ENCODE measurements at regions not wholly inside any gene's neighbourhood (a gene's known extent, or its start where the extent isn't known, plus 50 kb on each side); places are given as distances from the start of the nearest gene placed in this dataset.

DNA sequence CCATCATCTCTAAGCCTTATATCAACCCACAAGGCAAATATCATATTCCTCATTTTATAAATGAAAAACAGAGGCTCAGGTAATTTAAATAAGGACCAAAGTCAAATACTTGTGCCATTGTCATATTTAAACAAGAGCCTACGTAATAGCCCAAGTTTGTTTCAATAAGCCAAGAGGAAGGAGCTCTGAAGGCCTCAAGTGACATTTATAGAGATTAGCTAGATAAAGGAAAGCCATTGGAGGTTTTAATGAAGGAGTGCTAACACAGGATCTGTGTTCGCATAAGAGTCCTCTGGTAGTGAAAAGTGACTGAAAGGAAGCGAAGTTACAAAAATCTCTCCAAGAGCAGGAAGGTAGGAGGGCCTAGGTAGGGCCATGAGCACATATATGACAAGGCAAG lies 384.9 kb upstream of the NOCT start:
- no peak overlapping the region for H3K56ac ChIP-seq (ENCODE audit: extremely low read depth, insufficient read depth, low read length)
- H3K4me1 ChIP-seq (ENCODE audit: control insufficient read depth, insufficient read depth, low read length), result no peaks in the 10 kb centered on the region
- intact Hi-C loops (cut with micrococcal nuclease), result no loop called here
- no peak overlapping the region for H3K27ac ChIP-seq (ENCODE audit: insufficient read depth, low read length)
- H3K4me3 ChIP-seq (ENCODE audit: insufficient read depth, low read depth, low read length), result no peak overlapping the region
- no peaks in the 10 kb centered on the region for H3K9me3 ChIP-seq (ENCODE audit: control insufficient read depth, insufficient read depth, low read length)
- no peaks in the 10 kb centered on the region for H4K20me1 ChIP-seq (ENCODE audit: insufficient read depth, low read length)
- dilution Hi-C loops (cut with HindIII; ENCODE audit: low sequenced_read_pairs, unreplicated experiment), result no loop called here
- TF ChIP-seq RFX5 (IDR thresholded peaks at IDR 0.05; ENCODE audit: low read depth, low read length) (no peak), POLR2A (IDR thresholded peaks at IDR 0.05; ENCODE audit: low read depth, low read length) (no peak), CEBPB (IDR thresholded peaks at IDR 0.05; ENCODE audit: low read depth, low read length) (no peak), NFE2L2 (IDR thresholded peaks at IDR 0.05; ENCODE audit: low read depth, low read length) (no peak), RCOR1 (IDR thresholded peaks at IDR 0.05; ENCODE audit: insufficient replicate concordance, low read length) (no peak), RAD21 (IDR thresholded peaks at IDR 0.05; ENCODE audit: low read length) (no peak), MAZ (IDR thresholded peaks at IDR 0.05; ENCODE audit: borderline replicate concordance, low read depth, low read length) (no peak), BHLHE40 (IDR thresholded peaks at IDR 0.05; ENCODE audit: low read depth, low read length) (no peak), SMC3 (IDR thresholded peaks at IDR 0.05; ENCODE audit: low read depth, low read length) (no peak), CHD1 (IDR thresholded peaks at IDR 0.05; ENCODE audit: low read depth, low read length) (no peak), FOS (IDR thresholded peaks at IDR 0.05; ENCODE audit: low read depth, low read length) (no peak), MAFK (IDR thresholded peaks at IDR 0.05; ENCODE audit: low read depth, low read length) (no peak), MXI1 (IDR thresholded peaks at IDR 0.05; ENCODE audit: borderline replicate concordance, low read depth, low read length) (no peak)
- TF ChIP-seq, protein P1, sequence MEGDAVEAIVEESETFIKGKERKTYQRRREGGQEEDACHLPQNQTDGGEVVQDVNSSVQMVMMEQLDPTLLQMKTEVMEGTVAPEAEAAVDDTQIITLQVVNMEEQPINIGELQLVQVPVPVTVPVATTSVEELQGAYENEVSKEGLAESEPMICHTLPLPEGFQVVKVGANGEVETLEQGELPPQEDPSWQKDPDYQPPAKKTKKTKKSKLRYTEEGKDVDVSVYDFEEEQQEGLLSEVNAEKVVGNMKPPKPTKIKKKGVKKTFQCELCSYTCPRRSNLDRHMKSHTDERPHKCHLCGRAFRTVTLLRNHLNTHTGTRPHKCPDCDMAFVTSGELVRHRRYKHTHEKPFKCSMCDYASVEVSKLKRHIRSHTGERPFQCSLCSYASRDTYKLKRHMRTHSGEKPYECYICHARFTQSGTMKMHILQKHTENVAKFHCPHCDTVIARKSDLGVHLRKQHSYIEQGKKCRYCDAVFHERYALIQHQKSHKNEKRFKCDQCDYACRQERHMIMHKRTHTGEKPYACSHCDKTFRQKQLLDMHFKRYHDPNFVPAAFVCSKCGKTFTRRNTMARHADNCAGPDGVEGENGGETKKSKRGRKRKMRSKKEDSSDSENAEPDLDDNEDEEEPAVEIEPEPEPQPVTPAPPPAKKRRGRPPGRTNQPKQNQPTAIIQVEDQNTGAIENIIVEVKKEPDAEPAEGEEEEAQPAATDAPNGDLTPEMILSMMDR (conservative IDR thresholded peaks at IDR 0.05; ENCODE audit: low read depth, low read length), result no peak
- TF ChIP-seq, protein P2, sequence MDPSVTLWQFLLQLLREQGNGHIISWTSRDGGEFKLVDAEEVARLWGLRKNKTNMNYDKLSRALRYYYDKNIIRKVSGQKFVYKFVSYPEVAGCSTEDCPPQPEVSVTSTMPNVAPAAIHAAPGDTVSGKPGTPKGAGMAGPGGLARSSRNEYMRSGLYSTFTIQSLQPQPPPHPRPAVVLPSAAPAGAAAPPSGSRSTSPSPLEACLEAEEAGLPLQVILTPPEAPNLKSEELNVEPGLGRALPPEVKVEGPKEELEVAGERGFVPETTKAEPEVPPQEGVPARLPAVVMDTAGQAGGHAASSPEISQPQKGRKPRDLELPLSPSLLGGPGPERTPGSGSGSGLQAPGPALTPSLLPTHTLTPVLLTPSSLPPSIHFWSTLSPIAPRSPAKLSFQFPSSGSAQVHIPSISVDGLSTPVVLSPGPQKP (IDR thresholded peaks at IDR 0.05; ENCODE audit: borderline replicate concordance, low read depth, low read length), result no peak
- TF ChIP-seq, protein P3, sequence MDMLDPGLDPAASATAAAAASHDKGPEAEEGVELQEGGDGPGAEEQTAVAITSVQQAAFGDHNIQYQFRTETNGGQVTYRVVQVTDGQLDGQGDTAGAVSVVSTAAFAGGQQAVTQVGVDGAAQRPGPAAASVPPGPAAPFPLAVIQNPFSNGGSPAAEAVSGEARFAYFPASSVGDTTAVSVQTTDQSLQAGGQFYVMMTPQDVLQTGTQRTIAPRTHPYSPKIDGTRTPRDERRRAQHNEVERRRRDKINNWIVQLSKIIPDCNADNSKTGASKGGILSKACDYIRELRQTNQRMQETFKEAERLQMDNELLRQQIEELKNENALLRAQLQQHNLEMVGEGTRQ (IDR thresholded peaks at IDR 0.05; ENCODE audit: low read depth, low read length), result no peak
- no peak for DNase-seq
- no peak overlapping the region for H3K18ac ChIP-seq (ENCODE audit: low read depth, low read length)
- no peak overlapping the region for H3K23ac ChIP-seq (ENCODE audit: low read depth, low read length)
- no peak overlapping the region for H2AK5ac ChIP-seq (ENCODE audit: low read depth, low read length)
- CTCF ChIA-PET, result no interaction called here
- BruUV-seq (replicated peaks), result no TSS peak
- no peaks in the 10 kb centered on the region for H3K9me1 ChIP-seq (ENCODE audit: insufficient read depth, low read length)
- no peak overlapping the region for H3K4ac ChIP-seq (ENCODE audit: low read depth, low read length)
- ATAC-seq (ENCODE audit: low read depth), result no peak
- no peak overlapping the region for H3K9ac ChIP-seq (ENCODE audit: low read depth, low read length)
- no peak overlapping the region for H4K5ac ChIP-seq (ENCODE audit: low read depth, low read length)
- no peak overlapping the region for H2BK15ac ChIP-seq (ENCODE audit: low read depth, low read length)
- H4K8ac ChIP-seq (ENCODE audit: low read depth in 2 of 2, low read length in 2 of 2), result no peak overlapping the region
- H2BK5ac ChIP-seq (ENCODE audit: low read depth, low read length, poor library complexity, severe bottlenecking), result no peak overlapping the region
- no peak overlapping the region for H3K4me2 ChIP-seq (ENCODE audit: low read depth, low read length)
- peaks cover 1% of the 10 kb centered on the region for H3K27me3 ChIP-seq (ENCODE audit: control insufficient read depth, insufficient read depth, low read length)
- H2AFZ ChIP-seq (replicated peaks; ENCODE audit: low read length, poor library complexity), result no peak overlapping the region
- no peaks in the 10 kb centered on the region for H3K79me1 ChIP-seq (ENCODE audit: low read depth in 1 of 2, low read length in 2 of 2)
- H2BK20ac ChIP-seq (ENCODE audit: low read depth, low read length), result no peak overlapping the region
- POLR2A ChIA-PET (ENCODE audit: unreplicated experiment), result no interaction called here
- no peak overlapping the region for H2BK120ac ChIP-seq (ENCODE audit: low read depth, low read length)
- H4K91ac ChIP-seq (ENCODE audit: insufficient read depth, low read depth, low read length), result no peak overlapping the region
- H3K14ac ChIP-seq (replicated peaks; ENCODE audit: low read depth, low read length), result no peak overlapping the region
- H3K36me3 ChIP-seq (ENCODE audit: control insufficient read depth, insufficient read depth, low read length), result no peaks in the 10 kb centered on the region
- 90% methylated on average over 2 of the region's 3 CpGs; no CpG with 5 or more reads in 1 of the 2 experiments for WGBS, 2 experiments (ENCODE audit: extremely low coverage in 2 of 2, insufficient read length in 1 of 2)
- no peak overlapping the region for H2AK9ac ChIP-seq (replicated peaks; ENCODE audit: low read depth, low read length, poor library complexity)
- in situ Hi-C loops (cut with MboI; ENCODE audit: low sequenced_read_pairs), result no loop called here
